IMR-90 (cell line): ENCODE measurements at regions not wholly inside any gene's neighbourhood (a gene's known extent, or its start where the extent isn't known, plus 50 kb on each side); places are given as distances from the start of the nearest gene placed in this dataset.

Experiments used
- ATAC-seq: fragments of 200-7000 bp; cut with Tn5 transposase; 2 replicates; pipeline ENCODE4 v1.9.1; 2020; ENCODE audit warnings: low read depth, mild to moderate bottlenecking, moderate library complexity
- BruUV-seq: library from RNA; stranded (reverse); fragments of 400-500 nt; replicated peaks from 2 replicates; lab custom pipeline; 2021; lab: Mats Ljungman, UMichigan
- CTCF ChIA-PET: fragments of 300-600 bp; formaldehyde crosslinking; extraction: SDS; loops from one replicate; lab custom pipeline; 2021; ENCODE audit warnings: antibody characterized with exemption; lab: Yijun Ruan, JAX
- POLR2A ChIA-PET: fragments of 300-600 bp; sonication (Branson Sonifier 250); formaldehyde crosslinking; loops from one replicate; lab custom pipeline; 2022; ENCODE audit warnings: antibody characterized with exemption; ENCODE audit not compliant: unreplicated experiment; lab: Charles Lee
- DNase-seq: peaks from one replicate; pipeline ENCODE4 v3.0.0; 2013
- H2AFZ ChIP-seq: replicated peaks from 2 replicates; pipeline ENCODE3; 2013; ENCODE audit warnings: low read length, mild to moderate bottlenecking; ENCODE audit not compliant: poor library complexity
- H2AK5ac ChIP-seq: 2 replicates; pipeline ENCODE4 v1.6.1; 2013; ENCODE audit warnings: low read depth, low read length, inconsistent platforms
- H2AK9ac ChIP-seq: replicated peaks from 2 replicates; pipeline ENCODE3; 2013; ENCODE audit warnings: mild to moderate bottlenecking, low read depth, low read length, moderate library complexity; ENCODE audit not compliant: poor library complexity
- H2BK120ac ChIP-seq: 2 replicates; pipeline ENCODE4 v1.6.1; 2013; ENCODE audit warnings: low read depth, low read length, inconsistent platforms
- H2BK15ac ChIP-seq: 3 replicates; pipeline ENCODE4 v1.6.1; 2013; ENCODE audit warnings: low read depth, low read length, inconsistent platforms
- H2BK20ac ChIP-seq: 2 replicates; pipeline ENCODE4 v1.6.1; 2013; ENCODE audit warnings: low read depth, mild to moderate bottlenecking, inconsistent platforms, low read length, moderate library complexity
- H2BK5ac ChIP-seq: 2 replicates; pipeline ENCODE4 v1.6.1; 2013; ENCODE audit warnings: mild to moderate bottlenecking, low read depth, low read length, inconsistent platforms; ENCODE audit not compliant: poor library complexity, severe bottlenecking
- H3K14ac ChIP-seq: replicated peaks from 2 replicates; pipeline ENCODE4 v1.6.1; 2013; ENCODE audit warnings: low read depth, low read length, inconsistent platforms
- H3K18ac ChIP-seq: 2 replicates; pipeline ENCODE4 v1.6.1; 2013; ENCODE audit warnings: low read depth, low read length, control low read depth
- H3K23ac ChIP-seq: 2 replicates; pipeline ENCODE4 v1.6.1; 2013; ENCODE audit warnings: low read depth, low read length, inconsistent platforms
- H3K27ac ChIP-seq: 2 replicates; pipeline ENCODE4 v1.5.1; 2013; ENCODE audit warnings: mild to moderate bottlenecking, control low read depth, low read length; ENCODE audit not compliant: insufficient read depth
- H3K27me3 ChIP-seq: 2 replicates; pipeline ENCODE4 v1.6.1; 2013; ENCODE audit warnings: low read length; ENCODE audit not compliant: control insufficient read depth, insufficient read depth
- H3K36me3 ChIP-seq: 2 replicates; pipeline ENCODE4 v1.6.1; 2013; ENCODE audit warnings: low read length, mixed read lengths; ENCODE audit not compliant: control insufficient read depth, insufficient read depth
- H3K4ac ChIP-seq: 2 replicates; pipeline ENCODE4 v1.6.1; 2013; ENCODE audit warnings: low read depth, low read length, inconsistent platforms
- H3K4me1 ChIP-seq: 2 replicates; pipeline ENCODE4 v1.6.1; 2013; ENCODE audit warnings: low read length, mixed read lengths; ENCODE audit not compliant: control insufficient read depth, insufficient read depth
- H3K4me2 ChIP-seq: 2 replicates; pipeline ENCODE4 v1.6.1; 2013; ENCODE audit warnings: low read depth, mild to moderate bottlenecking, control low read depth, low read length, moderate library complexity
- H3K4me3 ChIP-seq: 2 replicates; pipeline ENCODE4 v1.5.1; 2013; ENCODE audit warnings: low read depth, mild to moderate bottlenecking, control low read depth, low read length, moderate library complexity; ENCODE audit not compliant: insufficient read depth
- H3K56ac ChIP-seq: 2 replicates; pipeline ENCODE4 v1.6.1; 2013; ENCODE audit warnings: low read length, inconsistent platforms; ENCODE audit not compliant: insufficient read depth; ENCODE audit errors: extremely low read depth
- H3K79me1 ChIP-seq, 2 experiments: 2 replicates each; pipeline ENCODE4 v1.6.1; 2013; ENCODE audit warnings: low read length in 2 of 2, inconsistent platforms in 1 of 2, low read depth in 1 of 2
- H3K9ac ChIP-seq: 2 replicates; pipeline ENCODE4 v1.6.1; 2013; ENCODE audit warnings: low read depth, low read length, control low read depth
- H3K9me1 ChIP-seq: 2 replicates; pipeline ENCODE4 v1.6.1; 2013; ENCODE audit warnings: low read length, inconsistent platforms; ENCODE audit not compliant: insufficient read depth
- H3K9me3 ChIP-seq: 2 replicates; pipeline ENCODE4 v1.6.1; 2013; ENCODE audit warnings: low read length; ENCODE audit not compliant: control insufficient read depth, insufficient read depth
- H4K20me1 ChIP-seq: 2 replicates; pipeline ENCODE4 v1.6.1; 2013; ENCODE audit warnings: low read length, inconsistent platforms; ENCODE audit not compliant: insufficient read depth
- H4K5ac ChIP-seq: 2 replicates; pipeline ENCODE4 v1.6.1; 2013; ENCODE audit warnings: mild to moderate bottlenecking, low read depth, low read length, control low read depth
- H4K8ac ChIP-seq, 2 experiments: 2 replicates each; pipeline ENCODE4 v1.6.1; 2013; ENCODE audit warnings: low read depth in 2 of 2, low read length in 2 of 2, control low read depth in 1 of 2, inconsistent platforms in 1 of 2
- H4K91ac ChIP-seq: 2 replicates; pipeline ENCODE4 v1.6.1; 2013; ENCODE audit warnings: low read depth, low read length, inconsistent platforms; ENCODE audit not compliant: insufficient read depth
- BHLHE40 ChIP-seq: fragments of 150-350 bp; IDR thresholded peaks from 2 replicates; pipeline ENCODE4 v1.6.1; 2016; ENCODE audit warnings: mild to moderate bottlenecking, low read depth, low read length
- CEBPB ChIP-seq: IDR thresholded peaks from 2 replicates; pipeline ENCODE4 v1.6.1; 2012; ENCODE audit warnings: low read depth, low read length, improper control_type of control experiment
- CHD1 ChIP-seq: IDR thresholded peaks from 2 replicates; pipeline ENCODE4 v1.6.1; 2012; ENCODE audit warnings: low read depth, low read length, improper control_type of control experiment
- CTCF ChIP-seq: conservative IDR thresholded peaks from 2 replicates; pipeline ENCODE4 v1.5.1; 2012; ENCODE audit warnings: mild to moderate bottlenecking, low read depth, low read length, improper control_type of control experiment
- ELK1 ChIP-seq: fragments of 150-350 bp; IDR thresholded peaks from 2 replicates; pipeline ENCODE4 v1.6.1; 2016; ENCODE audit warnings: low read depth, mild to moderate bottlenecking, low read length, moderate library complexity, borderline replicate concordance
- MAFK ChIP-seq: IDR thresholded peaks from 2 replicates; pipeline ENCODE4 v1.6.1; 2012; ENCODE audit warnings: low read depth, low read length, improper control_type of control experiment
- MXI1 ChIP-seq: IDR thresholded peaks from 2 replicates; pipeline ENCODE4 v1.6.1; 2012; ENCODE audit warnings: low read depth, mild to moderate bottlenecking, low read length, moderate library complexity, borderline replicate concordance
- RCOR1 ChIP-seq: IDR thresholded peaks from 2 replicates; pipeline ENCODE4 v1.6.1; 2012; ENCODE audit warnings: mild to moderate bottlenecking, low read length, improper control_type of control experiment; ENCODE audit not compliant: insufficient replicate concordance
- WGBS, 2 experiments: methylation state at CpG; one replicate each; pipeline versions ENCODE4 v1.1.5 to v1.1.7; 2013; ENCODE audit warnings: missing lambda C conversion rate in 2 of 2; ENCODE audit not compliant: insufficient read length in 1 of 2; ENCODE audit errors: extremely low coverage in 2 of 2; 5-methylcytosine and 5-hydroxymethylcytosine counted together
- dilution Hi-C: fragments of 300-500 bp; cut with HindIII; formaldehyde crosslinking; loops from one replicate; pipeline ENCODE4 v1.14.3; 2018; ENCODE audit warnings: low sequenced_read_pairs; ENCODE audit not compliant: unreplicated experiment
- in situ Hi-C: fragments of 300-500 bp; cut with MboI; formaldehyde crosslinking; loops from 3 replicates; pipeline ENCODE4 v1.14.3; 2019; ENCODE audit warnings: low sequenced_read_pairs, inconsistent platforms, mixed read lengths
- intact Hi-C: fragments of 100-400 bp; cut with micrococcal nuclease; formaldehyde crosslinking; loops from 2 replicates; pipeline ENCODE4 v1.10.0; 2022

- Histone ChIP-seq H2BK120ac (no peak overlapping the region), H3K23ac (no peak overlapping the region), H3K4ac (no peak overlapping the region), H4K5ac (no peak overlapping the region), H2BK15ac (no peak overlapping the region), H3K4me3 (no peak overlapping the region), H3K4me2 (no peak overlapping the region), H2BK20ac (no peak overlapping the region), H2AK9ac (no peak overlapping the region), H3K9me3 (no peaks in the 10 kb centered on the region), H2AFZ (no peak overlapping the region), H3K4me1 (peaks cover 4% of the 10 kb centered on the region; the same call in 1 of the 2 replicates), H3K27me3 (no peaks in the 10 kb centered on the region), H4K8ac (no peak overlapping the region), H3K36me3 (no peaks in the 10 kb centered on the region), H3K18ac (no peak overlapping the region), H3K9me1 (peaks cover 7% of the 10 kb centered on the region; the same call in 1 of the 2 replicates), H3K27ac (no peak overlapping the region), H3K14ac (no peak overlapping the region), H4K20me1 (no peaks in the 10 kb centered on the region), H3K79me1 (no peaks in the 10 kb centered on the region), H3K9ac (no peak overlapping the region), H2BK5ac (no peak overlapping the region), H2AK5ac (no peak overlapping the region), H3K56ac (no peak overlapping the region), H4K91ac (no peak overlapping the region)
- dilution Hi-C loops (no loop called here), intact Hi-C loops (no loop called here), in situ Hi-C loops (no loop called here)
- no peak for ATAC-seq
- POLR2A ChIA-PET = no interaction called here
- no peak for TF ChIP-seq ELK1
- no peak for TF ChIP-seq MAFK
- TF ChIP-seq CHD1 = no peak
- TF ChIP-seq RCOR1 = no peak
- no peak for TF ChIP-seq BHLHE40
- TF ChIP-seq CTCF = no peak
- no peak for TF ChIP-seq CEBPB
- no peak for TF ChIP-seq MXI1
- CTCF ChIA-PET = no interaction called here
- WGBS, 2 experiments = no CpG with 5 or more reads among the region's 2 CpGs
- BruUV-seq = no TSS peak
- no peak for DNase-seq
Observed at GRCh38 chr12:5197656-5198055, 154.0 kb downstream of the KCNA5 start.
